ENCODE measurements at regions not wholly inside any gene's neighbourhood (a gene's known extent, or its start where the extent isn't known, plus 50 kb on each side); places are given as distances from the start of the nearest gene placed in this dataset.

DNA sequence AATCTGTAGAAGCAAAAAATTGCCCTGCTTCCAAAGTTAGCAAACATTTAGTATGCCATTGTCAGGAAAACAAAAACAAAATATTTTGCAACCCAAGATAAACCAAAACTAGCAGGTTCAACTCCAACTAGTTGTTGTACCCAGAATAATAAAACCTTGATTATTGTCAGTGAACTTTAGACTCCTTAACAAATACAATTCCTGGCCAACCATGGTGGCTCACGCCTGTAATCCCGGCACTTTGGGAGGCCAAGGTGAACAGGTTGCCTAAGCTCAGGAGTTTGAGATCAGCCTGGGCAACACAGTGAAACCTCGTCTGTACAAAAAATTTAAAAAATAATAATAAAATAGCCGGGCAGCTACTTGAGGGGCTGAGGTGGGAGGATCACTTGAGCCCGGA lies 53.6 kb upstream of the EPCAM start:
- intact Hi-C loops (cut with DNase I): no loop called here
- no peak for DNase-seq (ENCODE audit: low spot score)

DNA sequence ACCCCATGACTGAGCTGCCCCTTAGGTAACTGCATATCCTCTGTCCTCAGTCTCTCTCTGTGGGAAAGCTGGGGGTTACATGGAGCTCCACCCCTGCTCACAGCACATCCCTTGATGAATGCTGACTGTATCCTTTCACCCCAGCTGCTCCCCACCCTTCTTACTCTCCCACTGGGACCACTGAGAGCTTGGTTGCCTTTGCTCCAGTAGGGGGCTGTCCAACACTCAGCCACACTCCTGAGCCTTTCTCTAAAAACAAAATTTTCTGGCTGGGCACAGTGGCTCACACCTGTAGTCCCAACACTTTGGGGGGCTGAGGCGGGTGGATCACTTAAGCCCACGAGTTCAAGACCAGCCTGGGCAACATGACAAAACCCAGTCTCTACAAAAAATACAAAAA lies 55.4 kb upstream of the EPCAM start:
- intact Hi-C loops (cut with DNase I): no loop called here
- no peak for DNase-seq (ENCODE audit: low spot score)

DNA sequence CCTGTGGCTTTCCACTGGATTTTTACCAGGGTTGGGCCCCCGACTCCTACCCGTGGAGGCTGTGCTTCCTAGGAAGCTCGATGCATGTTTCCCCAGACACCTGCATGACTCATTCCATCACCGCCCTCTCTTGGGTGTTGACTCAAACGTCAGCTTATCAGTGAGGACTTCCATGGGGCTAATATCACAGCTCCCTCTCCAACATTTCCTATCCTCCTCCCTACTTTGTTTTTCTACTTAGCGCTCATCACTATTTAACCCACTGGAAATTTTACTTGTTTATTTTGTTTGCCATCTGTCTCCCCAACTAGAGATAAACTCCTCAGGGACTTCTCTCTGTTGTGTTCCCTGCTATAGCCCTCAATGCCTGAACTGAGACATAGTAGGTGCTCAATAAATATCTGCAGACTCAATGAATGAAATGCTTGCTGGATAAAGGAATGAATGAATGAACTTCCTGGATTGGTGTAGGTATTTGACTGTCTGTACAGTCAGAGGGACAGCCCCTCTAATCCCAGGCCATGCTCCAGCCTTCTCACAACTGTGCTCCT lies 55.9 kb upstream of the EPCAM start:
- intact Hi-C loops (cut with DNase I): no loop called here

DNA sequence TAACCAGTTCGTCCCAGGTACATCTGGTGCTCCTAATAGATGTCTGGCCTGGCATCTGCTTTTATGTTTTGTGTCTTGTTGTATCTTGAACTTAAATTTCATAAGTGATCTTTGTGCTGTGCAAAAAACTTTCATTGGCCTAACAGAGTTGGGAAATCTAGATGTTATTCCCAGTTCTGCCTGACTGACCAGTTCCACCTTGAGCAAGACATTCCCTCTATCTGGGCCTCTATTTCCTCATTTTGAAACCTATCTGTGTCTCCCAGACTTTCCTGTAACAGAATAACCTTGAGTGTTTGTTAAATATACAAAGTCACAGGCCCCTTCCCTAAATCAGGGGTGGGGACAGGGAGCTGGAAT lies 56.6 kb upstream of the EPCAM start:
- no peak for DNase-seq (ENCODE audit: low spot score)
- intact Hi-C loops (cut with DNase I): no loop called here

More for the DNA sequence above, 55.9 kb upstream of the EPCAM start:
- no peak for DNase-seq (ENCODE audit: low spot score)

DNA sequence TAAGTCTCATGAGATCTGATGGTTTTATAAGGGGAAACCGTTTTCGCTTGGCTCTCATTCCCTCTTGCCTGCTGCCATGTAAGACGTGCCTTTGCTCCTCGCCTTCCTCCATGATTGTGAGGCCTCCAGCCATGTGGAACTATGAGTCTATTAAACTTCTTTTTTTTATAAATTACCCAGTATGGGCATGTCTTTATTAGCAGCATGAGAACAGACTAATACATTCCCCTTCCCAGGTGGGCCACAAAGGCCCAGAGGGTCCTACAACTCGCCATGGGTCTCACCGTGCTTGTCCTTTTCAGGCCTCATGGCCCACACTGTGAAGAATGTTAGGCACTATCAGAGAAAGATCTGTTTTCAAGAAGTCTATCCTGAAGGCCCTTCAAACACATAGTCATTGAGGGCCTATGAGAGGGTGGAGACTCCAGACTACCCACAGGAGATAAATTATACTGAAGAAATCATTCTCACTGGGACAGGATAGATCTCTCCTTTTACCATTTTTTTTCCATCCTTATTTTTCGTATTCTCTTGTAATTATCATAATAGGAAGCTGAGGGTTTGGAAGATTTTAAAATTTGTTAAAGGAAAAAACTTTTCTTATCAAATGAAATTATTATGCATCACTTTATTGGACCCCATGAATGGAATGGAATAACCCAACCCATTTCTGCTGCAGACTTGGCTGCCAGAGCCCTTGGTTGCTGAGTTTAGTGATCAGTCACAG lies 57.2 kb upstream of the EPCAM start:
- no peak for DNase-seq (ENCODE audit: low spot score)

DNA sequence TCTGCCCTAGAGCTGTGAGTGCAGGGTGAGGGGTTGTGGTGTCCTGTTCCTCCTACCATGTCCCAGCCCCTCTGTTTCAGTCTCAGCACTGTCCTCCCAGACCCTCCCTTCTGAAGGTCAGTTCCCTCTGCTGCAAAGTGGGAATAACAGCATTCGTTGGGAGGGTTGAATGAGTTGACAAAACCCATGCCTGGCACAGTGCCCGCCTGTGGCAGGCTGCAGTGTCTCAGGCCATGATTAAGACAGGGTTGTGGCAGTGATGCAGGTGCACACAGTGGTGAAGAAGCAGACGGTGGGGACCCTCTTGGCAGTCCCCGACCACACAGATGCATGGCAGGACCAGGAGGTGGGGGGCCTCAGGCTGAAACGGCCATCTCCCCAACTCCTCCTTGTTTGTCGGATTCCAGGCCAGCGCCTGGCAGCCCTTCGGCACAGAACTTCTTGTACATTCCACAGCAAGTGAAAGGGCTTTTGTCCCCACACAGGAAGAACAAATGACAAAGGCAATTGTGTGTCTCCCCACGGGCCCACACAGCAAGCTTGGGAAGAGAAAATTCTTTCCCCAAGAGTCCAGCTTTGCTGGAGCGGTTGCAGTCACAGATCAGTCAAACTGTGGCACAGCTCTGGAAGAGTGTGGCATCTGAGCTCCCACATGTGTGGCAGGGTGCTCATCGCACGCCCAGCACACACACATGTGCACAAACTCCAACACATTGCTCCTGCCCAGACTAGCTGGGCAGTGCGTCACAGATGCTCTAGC lies 58.1 kb upstream of the EPCAM start:
- DNase-seq (ENCODE audit: low spot score): no peak
- intact Hi-C loops (cut with DNase I): no loop called here

More for the DNA sequence above, 57.2 kb upstream of the EPCAM start:
- intact Hi-C loops (cut with DNase I): no loop called here

DNA sequence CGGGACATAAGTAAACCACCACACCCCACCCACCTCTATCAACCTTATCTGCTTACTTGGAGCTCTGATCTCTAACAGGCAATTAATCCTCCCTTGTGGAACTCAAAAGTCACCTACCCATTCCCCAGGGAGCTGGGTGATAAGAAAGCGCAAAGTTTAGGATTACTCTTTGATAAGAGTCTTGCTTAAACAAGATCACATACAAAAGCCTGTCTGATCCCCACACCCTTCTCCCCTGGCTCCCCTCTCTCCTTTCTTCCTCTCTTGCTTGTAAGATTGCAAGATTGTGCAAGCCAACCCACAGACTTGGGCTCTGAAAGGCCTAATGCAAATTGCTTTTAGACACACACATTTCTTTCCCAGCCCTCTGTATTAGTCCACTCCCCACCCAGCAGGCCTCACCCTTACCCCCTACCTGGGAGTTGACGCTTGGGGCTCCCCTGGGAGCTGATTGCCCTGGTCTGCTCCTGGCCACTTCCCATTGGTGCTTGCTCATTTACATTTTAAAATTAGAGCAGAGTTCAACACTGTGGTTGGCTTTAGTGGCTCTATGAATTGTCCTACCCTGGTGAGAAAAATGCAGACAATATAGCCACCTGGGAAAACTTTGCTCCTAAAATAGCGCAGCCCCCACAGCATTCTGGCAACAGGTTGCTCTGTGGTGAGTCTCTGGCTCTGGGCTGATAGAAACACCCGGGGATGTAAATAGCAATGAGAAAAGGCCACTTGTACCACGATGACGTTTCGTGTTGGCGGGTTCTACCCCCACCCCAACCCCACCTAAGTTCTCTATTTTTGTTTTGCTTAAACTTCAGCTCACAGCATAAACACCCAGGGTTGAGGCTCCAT lies 58.9 kb upstream of the EPCAM start:
- intact Hi-C loops (cut with DNase I): no loop called here
- DNase-seq (ENCODE audit: low spot score): no peak

DNA sequence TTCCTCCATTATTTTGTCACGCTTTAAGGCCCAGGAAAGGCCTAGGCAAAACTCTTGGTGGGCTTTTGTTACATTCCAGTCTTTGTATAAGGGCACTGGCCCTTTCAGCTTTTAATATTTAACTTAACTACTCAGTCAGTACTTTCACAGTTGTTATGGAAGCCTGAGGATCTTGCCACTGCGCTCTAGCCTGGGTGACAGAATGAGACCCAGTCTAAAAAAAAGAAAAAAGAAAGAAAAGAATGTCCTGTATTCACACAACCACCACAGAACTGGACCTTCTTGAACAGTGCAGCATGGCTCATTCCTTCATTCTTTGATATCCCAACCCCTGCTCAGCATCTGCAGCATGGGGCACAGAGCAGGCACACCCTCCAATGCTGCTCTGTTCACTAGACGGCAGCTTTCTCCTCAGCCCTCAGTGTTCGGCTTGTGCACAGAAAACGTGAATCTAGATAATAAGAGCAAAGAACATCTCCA lies 59.6 kb upstream of the EPCAM start:
- intact Hi-C loops (cut with DNase I): no loop called here
- no peak for DNase-seq (ENCODE audit: low spot score)

DNA sequence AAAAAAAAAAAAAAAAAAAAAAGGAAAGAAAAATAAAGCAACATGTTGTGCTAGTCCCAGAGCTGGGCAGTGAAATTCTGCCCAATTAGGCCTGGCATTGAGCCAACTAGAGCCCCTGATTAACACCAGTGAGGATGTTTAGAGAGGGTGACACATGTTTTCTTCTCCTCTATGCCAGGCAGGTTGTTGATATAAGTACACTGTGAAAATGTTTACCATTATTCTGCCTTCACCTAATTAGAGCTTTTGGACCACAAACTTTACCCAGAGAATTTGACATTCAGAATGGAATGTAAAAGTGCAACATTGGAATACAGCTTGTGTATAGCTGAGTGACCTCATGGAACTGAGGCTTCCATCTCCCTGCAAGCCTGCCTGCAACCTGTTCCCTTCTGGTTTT lies 62.0 kb upstream of the EPCAM start:
- no peak for DNase-seq (ENCODE audit: low spot score)
- intact Hi-C loops (cut with DNase I): no loop called here

DNA sequence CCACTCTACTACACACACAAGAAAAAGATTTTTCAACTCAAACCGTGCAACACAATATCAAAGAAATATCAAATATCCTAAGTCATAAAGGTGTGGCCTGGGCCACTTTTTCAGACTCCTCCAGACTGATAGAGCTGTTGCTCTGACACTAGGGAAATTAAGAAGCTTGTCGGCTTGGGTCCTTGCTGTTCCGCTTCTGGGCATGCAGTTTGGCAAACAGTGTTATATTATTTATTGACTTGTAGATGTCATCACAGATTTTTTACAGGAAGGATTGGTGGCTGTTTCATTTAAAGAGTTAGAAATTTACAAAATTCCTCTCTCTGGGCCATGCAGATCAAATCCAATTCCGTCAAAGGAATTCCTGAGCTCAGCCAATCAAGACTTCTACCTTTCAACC lies 64.5 kb upstream of the EPCAM start:
- DNase-seq (ENCODE audit: low spot score): no peak
- intact Hi-C loops (cut with DNase I): no loop called here

DNA sequence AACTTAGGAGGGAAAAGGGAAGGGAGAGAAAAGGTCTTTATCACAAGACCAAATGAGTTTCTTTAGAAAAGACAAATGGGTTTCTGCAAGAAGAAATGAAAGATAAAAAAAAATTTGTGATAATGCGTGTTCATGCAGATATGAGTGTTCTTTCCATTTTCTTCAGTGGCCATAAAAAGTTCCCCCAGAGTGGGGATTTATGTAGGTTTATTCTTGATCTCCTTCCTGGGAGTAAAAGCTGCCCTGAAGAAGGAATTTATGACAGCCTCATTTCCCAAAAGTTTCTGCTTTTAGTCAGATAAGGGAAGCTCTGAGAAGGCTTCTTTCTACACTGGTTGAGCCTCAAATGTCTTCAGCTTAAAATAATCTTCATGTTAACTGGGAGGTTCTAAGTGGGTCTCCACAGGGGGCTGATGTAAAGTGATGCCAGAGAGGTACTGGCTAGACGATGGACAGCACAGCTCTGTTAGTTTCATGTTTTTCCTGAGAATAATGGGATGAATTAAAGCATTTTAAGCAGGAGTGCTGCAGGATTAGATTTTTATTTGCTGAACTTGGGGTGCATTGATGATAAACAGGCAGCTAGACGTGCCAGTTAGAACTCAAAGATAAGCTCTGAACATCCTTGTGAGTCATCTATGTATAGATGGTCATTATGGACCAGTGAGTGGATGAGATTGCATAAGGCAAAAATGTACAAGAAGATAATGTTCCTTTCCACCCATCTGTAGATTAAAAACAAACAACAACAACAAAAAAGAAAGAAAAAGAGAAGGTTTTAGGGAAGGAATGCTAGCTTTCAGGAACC lies 65.6 kb upstream of the EPCAM start:
- intact Hi-C loops (cut with DNase I): no loop called here
- no peak for DNase-seq (ENCODE audit: low spot score)

DNA sequence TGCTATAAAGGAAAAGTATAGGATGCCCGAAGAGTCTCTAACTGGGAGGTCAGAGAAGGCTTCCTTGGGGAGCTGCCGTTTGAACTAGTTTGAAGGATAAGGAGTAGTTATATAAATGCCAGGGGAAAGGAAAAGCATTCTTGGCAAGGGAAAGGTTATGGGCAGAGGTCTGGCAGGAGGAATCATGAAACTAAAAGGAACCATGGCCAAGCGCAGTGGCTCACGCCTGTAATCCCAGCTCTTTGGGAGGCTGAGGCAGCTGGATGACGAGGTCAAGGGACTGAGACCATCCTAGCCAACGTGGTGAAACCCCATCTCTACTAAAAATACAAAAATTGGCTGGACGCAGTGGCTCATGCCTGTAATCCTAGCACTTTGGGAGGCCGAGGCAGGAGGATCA lies 66.8 kb upstream of the EPCAM start:
- no peak for DNase-seq (ENCODE audit: low spot score)
- intact Hi-C loops (cut with DNase I): no loop called here

DNA sequence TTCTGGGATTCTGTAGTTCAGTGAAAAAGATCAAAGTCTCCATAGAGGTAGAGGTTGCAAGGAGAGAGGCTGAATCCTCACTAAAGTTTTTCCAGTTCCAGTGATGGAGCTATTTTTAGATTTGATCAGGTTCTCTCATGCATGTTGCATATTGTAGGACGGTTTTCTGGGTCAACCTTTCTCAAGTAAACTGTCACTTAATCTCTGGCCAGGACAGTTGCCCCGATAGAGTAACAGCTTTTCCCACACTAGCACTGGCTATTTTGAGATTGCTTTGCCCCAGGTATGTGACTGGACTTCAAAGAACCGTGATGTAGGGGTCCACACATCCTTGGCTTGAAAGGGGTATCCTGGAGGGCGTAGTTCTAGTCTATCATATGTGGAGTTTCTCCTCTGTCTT lies 67.4 kb upstream of the EPCAM start:
- DNase-seq (ENCODE audit: low spot score): no peak
- intact Hi-C loops (cut with DNase I): no loop called here

DNA sequence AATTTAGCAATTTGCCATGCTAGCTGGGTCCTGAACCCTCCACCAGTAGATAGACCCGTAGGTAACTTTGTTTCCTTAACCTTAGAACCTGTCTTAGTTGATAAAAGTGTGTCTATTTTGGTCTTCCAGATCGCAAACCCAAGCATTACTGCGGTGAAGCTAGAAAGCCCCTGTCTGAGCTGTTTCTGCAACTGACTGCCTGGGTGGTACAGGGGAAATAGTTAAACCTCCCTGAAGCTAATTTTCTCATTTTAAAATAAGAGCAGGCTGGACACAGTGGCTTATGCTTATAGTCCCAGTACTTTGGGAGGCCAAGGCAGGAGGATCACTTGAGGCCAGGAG lies 67.9 kb upstream of the EPCAM start:
- intact Hi-C loops (cut with DNase I): no loop called here
- DNase-seq (ENCODE audit: low spot score): no peak

DNA sequence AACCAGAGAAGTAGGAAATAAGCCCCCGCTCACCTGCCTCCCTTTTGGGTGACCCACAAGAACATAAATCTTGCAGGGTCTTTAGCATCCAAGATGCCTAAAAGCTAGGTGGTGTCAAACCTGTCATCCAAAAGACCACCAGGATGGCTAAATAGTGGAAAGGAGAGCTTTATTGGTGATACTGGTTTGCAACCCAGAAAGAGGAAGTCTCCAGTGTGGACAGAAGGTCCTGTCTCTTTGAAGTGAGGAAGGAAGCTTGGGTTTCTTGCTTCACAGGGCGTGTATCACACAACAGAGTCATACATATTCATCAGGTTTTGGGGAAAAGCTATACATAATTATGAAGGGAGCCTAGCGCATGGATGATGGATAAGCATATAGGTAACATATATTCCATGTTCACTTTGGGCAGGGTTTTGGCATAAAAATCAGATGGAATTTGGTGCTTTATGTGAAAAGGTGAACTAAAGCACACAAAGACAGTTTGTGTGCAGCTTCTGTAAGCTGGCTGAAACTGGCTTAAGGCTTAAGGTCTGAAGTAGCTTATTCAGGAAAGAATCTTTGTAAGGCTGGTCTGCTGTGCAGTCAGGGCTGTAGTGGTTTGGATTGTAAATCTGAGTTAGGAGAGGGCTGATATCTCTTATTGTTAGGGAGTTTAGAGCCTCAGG lies 68.4 kb upstream of the EPCAM start:
- intact Hi-C loops (cut with DNase I): no loop called here
- no peak for DNase-seq (ENCODE audit: low spot score)

DNA sequence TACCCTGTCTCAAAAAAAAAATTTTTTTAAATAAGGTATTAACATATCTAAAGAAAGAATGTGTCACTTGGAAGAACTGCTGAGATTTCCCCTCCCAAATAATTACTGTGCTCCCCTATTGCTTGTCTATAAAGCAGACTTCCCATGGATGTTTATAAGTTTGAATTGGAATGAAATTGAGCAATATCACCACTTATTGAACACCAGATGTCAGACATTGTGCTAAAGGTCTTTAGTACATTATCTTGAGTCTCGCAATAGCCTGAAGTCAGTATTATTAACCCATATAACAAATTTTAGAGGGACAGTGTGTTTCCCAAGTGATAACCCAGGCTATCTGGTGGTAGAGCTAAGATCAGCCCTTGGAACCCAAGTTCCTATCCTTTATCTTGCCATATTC lies 69.0 kb upstream of the EPCAM start:
- intact Hi-C loops (cut with DNase I): no loop called here
- DNase-seq (ENCODE audit: low spot score): no peak

DNA sequence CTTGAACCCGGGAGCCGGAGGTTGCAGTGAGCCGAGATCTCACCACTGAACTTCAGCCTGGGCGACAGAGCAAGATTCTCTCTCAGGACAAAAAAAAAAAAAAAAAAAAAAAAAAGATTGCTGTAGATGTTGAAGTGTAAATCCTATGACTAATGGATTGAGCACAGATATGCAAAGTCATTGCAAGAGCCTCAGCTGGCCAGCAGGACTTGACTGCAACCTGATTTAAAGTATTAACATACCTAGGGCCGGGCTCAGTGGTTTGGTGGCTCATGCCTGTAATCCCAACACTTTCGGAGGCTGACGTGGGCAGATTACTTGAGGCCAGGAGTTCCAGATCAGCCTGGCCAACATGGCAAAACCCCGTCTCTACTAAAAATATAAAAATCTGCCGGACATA lies 69.6 kb upstream of the EPCAM start:
- no peak for DNase-seq (ENCODE audit: low spot score)
- intact Hi-C loops (cut with DNase I): no loop called here

DNA sequence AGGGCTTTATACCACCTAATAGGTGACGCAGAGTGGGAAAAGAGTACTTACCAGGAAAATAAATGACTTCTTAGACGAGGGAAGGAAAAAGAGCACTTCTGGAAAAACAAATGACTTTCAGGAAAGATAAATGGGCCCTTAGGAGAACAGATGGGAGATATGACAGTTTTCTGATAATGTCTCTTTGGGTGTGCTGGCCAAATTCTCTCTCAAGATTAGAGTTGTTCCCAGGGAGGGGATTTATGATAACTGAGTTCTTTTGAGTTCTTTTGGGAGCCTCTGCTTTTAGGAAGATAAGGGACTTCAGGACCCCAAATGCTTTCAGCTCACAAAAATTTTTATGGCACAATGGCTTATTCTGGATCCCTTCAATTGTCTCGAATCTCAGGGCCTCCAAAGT lies 70.3 kb upstream of the EPCAM start:
- intact Hi-C loops (cut with DNase I): no loop called here

More for the DNA sequence above, 70.3 kb upstream of the EPCAM start:
- no peak for DNase-seq (ENCODE audit: low spot score)
